GM23338 (cell line): ENCODE measurements at regions not wholly inside any gene's neighbourhood (a gene's known extent, or its start where the extent isn't known, plus 50 kb on each side); places are given as distances from the start of the nearest gene placed in this dataset.

ENCODE experiments used
- ATAC-seq: fragments of 200-7000 bp; cut with Tn5 transposase; 3 replicates; pipeline ENCODE4 v1.9.1; 2020
- DNase-seq: peaks from one replicate; pipeline ENCODE4 v3.0.0-alpha.2; 2015; ENCODE audit warnings: low spot score
- H2AFZ ChIP-seq: fragments of 200-600 bp; sonication (generic); 2 replicates; pipeline ENCODE4 v1.8.0; 2016; ENCODE audit warnings: antibody characterized with exemption, mild to moderate bottlenecking, moderate library complexity
- H3F3A ChIP-seq: fragments of 200-600 bp; sonication (generic); replicated peaks from 2 replicates; pipeline ENCODE4 v1.8.0; 2017; ENCODE audit warnings: antibody characterized with exemption, mixed run types, low read depth
- H3K27ac ChIP-seq: fragments of 200-600 bp; sonication (generic); 2 replicates; pipeline ENCODE4 v1.6.1; 2016; ENCODE audit warnings: low read depth
- H3K27me3 ChIP-seq: fragments of 200-600 bp; sonication (generic); 2 replicates; pipeline ENCODE4 v1.8.0; 2016; ENCODE audit warnings: mild to moderate bottlenecking, mixed run types, moderate library complexity; ENCODE audit not compliant: insufficient read depth
- H3K36me3 ChIP-seq: fragments of 200-600 bp; sonication (generic); 2 replicates; pipeline ENCODE4 v1.8.0; 2016; ENCODE audit warnings: mild to moderate bottlenecking; ENCODE audit not compliant: insufficient read depth
- H3K4me1 ChIP-seq: fragments of 200-600 bp; sonication (generic); 2 replicates; pipeline ENCODE4 v1.8.0; 2016; ENCODE audit warnings: mild to moderate bottlenecking, moderate library complexity; ENCODE audit not compliant: insufficient read depth
- H3K4me2 ChIP-seq: fragments of 200-600 bp; sonication (generic); 2 replicates; pipeline ENCODE4 v1.7.1; 2017; ENCODE audit warnings: mixed run types
- H3K4me3 ChIP-seq: fragments of 200-600 bp; sonication (generic); 2 replicates; pipeline ENCODE4 v1.6.1; 2016; ENCODE audit warnings: mixed run types
- H3K79me2 ChIP-seq: fragments of 200-600 bp; sonication (generic); replicated peaks from 2 replicates; pipeline ENCODE4 v1.8.0; 2017; ENCODE audit warnings: mild to moderate bottlenecking; ENCODE audit not compliant: insufficient read depth
- H3K9me2 ChIP-seq: fragments of 200-600 bp; sonication (generic); 2 replicates; pipeline ENCODE4 v1.8.0; 2017; ENCODE audit not compliant: insufficient read depth
- H4K20me1 ChIP-seq: fragments of 200-600 bp; sonication (generic); replicated peaks from 2 replicates; pipeline ENCODE4 v1.8.0; 2017; ENCODE audit warnings: mild to moderate bottlenecking; ENCODE audit not compliant: insufficient read depth
- H3K27ac Mint-ChIP-seq: 2 replicates; pipeline ENCODE4 v1.8.0; 2020; ENCODE audit warnings: inconsistent platforms, mild to moderate bottlenecking, moderate library complexity, mixed read lengths
- H3K27me3 Mint-ChIP-seq: 3 replicates; pipeline ENCODE4 v1.8.0; 2022; ENCODE audit warnings: low read depth, mild to moderate bottlenecking, moderate library complexity, mixed read lengths, inconsistent platforms; ENCODE audit not compliant: insufficient read depth, poor library complexity
- H3K36me3 Mint-ChIP-seq: 3 replicates; pipeline ENCODE4 v1.8.0; 2021; ENCODE audit warnings: low read depth, mild to moderate bottlenecking, inconsistent platforms, moderate library complexity, mixed read lengths
- H3K4me1 Mint-ChIP-seq: 3 replicates; pipeline ENCODE4 v1.8.0; 2020; ENCODE audit warnings: mild to moderate bottlenecking, inconsistent platforms, mixed read lengths
- H3K4me3 Mint-ChIP-seq: 3 replicates; pipeline ENCODE4 v1.8.0; 2021; ENCODE audit warnings: moderate library complexity, mild to moderate bottlenecking, inconsistent platforms, mixed read lengths
- H3K9me3 Mint-ChIP-seq: 3 replicates; pipeline ENCODE4 v1.8.0; 2020; ENCODE audit warnings: moderate library complexity, mild to moderate bottlenecking, inconsistent platforms, mixed read lengths
- ETS1 ChIP-seq: IDR thresholded peaks from 2 replicates; pipeline ENCODE4 v1.6.1; 2016; ENCODE audit warnings: antibody characterized with exemption
- EZH2phosphoT487 ChIP-seq: fragments of 200-600 bp; sonication (generic); IDR thresholded peaks from one replicate; pipeline ENCODE4 v1.8.1; 2018; ENCODE audit warnings: antibody characterized with exemption; ENCODE audit not compliant: unreplicated experiment
- NANOG ChIP-seq: IDR thresholded peaks from 2 replicates; pipeline ENCODE4 v1.6.1; 2016; ENCODE audit warnings: antibody characterized with exemption, borderline replicate concordance
- POLR2AphosphoS5 ChIP-seq: IDR thresholded peaks from 2 replicates; pipeline ENCODE4 v1.6.1; 2016; ENCODE audit warnings: antibody characterized with exemption, low read depth
- STAT1 ChIP-seq: IDR thresholded peaks from one replicate; pipeline ENCODE4 v1.6.1; 2016; ENCODE audit warnings: antibody characterized with exemption; ENCODE audit not compliant: unreplicated experiment
- ZNF114 ChIP-seq: fragments of 250-450 bp; sonication (Bioruptor Pico); IDR thresholded peaks from 2 replicates; pipeline ENCODE4 v1.5.0; 2020; ENCODE audit warnings: mild to moderate bottlenecking, moderate library complexity
- ZNF331 ChIP-seq: fragments of 250-450 bp; sonication (Bioruptor Pico); IDR thresholded peaks from 2 replicates; pipeline ENCODE4 v1.5.0; 2020; ENCODE audit warnings: low read depth, mild to moderate bottlenecking, moderate library complexity
- ZNF462 ChIP-seq: fragments of 250-450 bp; sonication (Bioruptor Pico); IDR thresholded peaks from 2 replicates; pipeline ENCODE4 v1.5.0; 2020; ENCODE audit warnings: mild to moderate bottlenecking, moderate library complexity

GRCh38 chr10:78889536-78890063 is 179.2 kb upstream of the ZMIZ1 start (continued):
- TF ChIP-seq ZNF462 (CRISPR knock-in tag) (no peak), EZH2phosphoT487 (no peak), ZNF114 (no peak)

GRCh38 chr10:78890506-78890905 is 178.3 kb upstream of the ZMIZ1 start:
- peaks cover 7% of the 10 kb centered on the region; the same call in 1 of the 2 replicates for H3K9me2 ChIP-seq
- Mint-ChIP-seq H3K4me1 (peaks cover 18% of the 10 kb centered on the region), H3K4me3 (no peak overlapping the region), H3K27me3 (peaks cover 12% of the 10 kb centered on the region), H3K27ac (no peak overlapping the region), H3K36me3 (no peaks in the 10 kb centered on the region), H3K9me3 (no peaks in the 10 kb centered on the region; the same call in 2 of the 3 replicates)
- no peak overlapping the region for H3K4me3 ChIP-seq
- no peak for DNase-seq
- H3K4me1 ChIP-seq, result no peaks in the 10 kb centered on the region; the same call in 1 of the 2 replicates
- no peak overlapping the region for H3K4me2 ChIP-seq
- peak overlapping the region; percentile 44; the same call in 1 of the 2 replicates for H2AFZ ChIP-seq
- no peak for ATAC-seq
- no peaks in the 10 kb centered on the region for H3K79me2 ChIP-seq
- no peaks in the 10 kb centered on the region for H4K20me1 ChIP-seq
- no peak overlapping the region for H3K27ac ChIP-seq
- H3K36me3 ChIP-seq, result no peaks in the 10 kb centered on the region
- H3F3A ChIP-seq, result no peaks in the 10 kb centered on the region
- no peaks in the 10 kb centered on the region for H3K27me3 ChIP-seq
- TF ChIP-seq ZNF462 (CRISPR knock-in tag), result no peak
- no peak for TF ChIP-seq ETS1
- no peak for TF ChIP-seq POLR2AphosphoS5
- TF ChIP-seq ZNF331 (CRISPR knock-in tag), result no peak
- TF ChIP-seq ZNF114, result no peak
- no peak for TF ChIP-seq EZH2phosphoT487
- no peak for TF ChIP-seq STAT1
- no peak for TF ChIP-seq NANOG
